WTC11 (cell line): ENCODE measurements at regions not wholly inside any gene's neighbourhood (a gene's known extent, or its start where the extent isn't known, plus 50 kb on each side); places are given as distances from the start of the nearest gene placed in this dataset.
A peak's percentile ranks its signal among the peaks of the same experiment; 100 is the strongest.

Experiments used
- ATAC-seq: fragments of 200-7000 bp; cut with Tn5 transposase; 2 replicates; pipeline ENCODE4 v1.10.0; 2021; ENCODE audit warnings: mild to moderate bottlenecking, moderate library complexity
- CTCF ChIA-PET: fragments of 300-600 bp; sonication (Branson Sonifier 250); formaldehyde crosslinking; loops from one replicate; lab custom pipeline; 2021; ENCODE audit warnings: antibody characterized with exemption; lab: Charles Lee
- POLR2A ChIA-PET: fragments of 350-600 bp; sonication (Branson Sonifier 250); formaldehyde crosslinking; loops from one replicate; lab custom pipeline; 2021; ENCODE audit warnings: antibody characterized with exemption; lab: Charles Lee
- DNase-seq: peaks from one replicate; pipeline ENCODE4 v3.0.0; 2021; ENCODE audit warnings: low spot score
- H3K27ac Mint-ChIP-seq: 2 replicates; pipeline ENCODE4 v1.8.0; 2021; ENCODE audit warnings: mixed read lengths
- H3K27me3 Mint-ChIP-seq: 2 replicates; pipeline ENCODE4 v1.8.0; 2021; ENCODE audit warnings: low read depth, mild to moderate bottlenecking, moderate library complexity, mixed read lengths
- H3K36me3 Mint-ChIP-seq: 2 replicates; pipeline ENCODE4 v1.8.0; 2021; ENCODE audit warnings: mixed read lengths
- H3K4me1 Mint-ChIP-seq: 2 replicates; pipeline ENCODE4 v1.8.0; 2022; ENCODE audit warnings: mixed read lengths
- H3K4me3 Mint-ChIP-seq: 2 replicates; pipeline ENCODE4 v1.8.0; 2021; ENCODE audit warnings: mild to moderate bottlenecking, moderate library complexity, mixed read lengths
- H3K9me3 Mint-ChIP-seq: 2 replicates; pipeline ENCODE4 v1.8.0; 2021; ENCODE audit warnings: mixed read lengths
- AFF4 ChIP-seq: sonication (generic); formaldehyde crosslinking; IDR thresholded peaks from 2 replicates; pipeline ENCODE4 v1.8.1; 2023; ENCODE audit warnings: mild to moderate bottlenecking, missing genetic modification reagents, borderline replicate concordance
- ARID4B ChIP-seq: sonication (generic); formaldehyde crosslinking; IDR thresholded peaks from 2 replicates; pipeline ENCODE4 v1.8.0; 2023; ENCODE audit warnings: missing genetic modification reagents, mild to moderate bottlenecking, borderline replicate concordance
- E2F4 ChIP-seq: sonication (generic); formaldehyde crosslinking; IDR thresholded peaks from 2 replicates; pipeline ENCODE4 v1.8.1; 2022; ENCODE audit warnings: low read depth, mild to moderate bottlenecking, moderate library complexity, missing genetic modification reagents, borderline replicate concordance
- HMGXB4 ChIP-seq: sonication (generic); formaldehyde crosslinking; IDR thresholded peaks from 2 replicates; pipeline ENCODE4 v1.8.1; 2023; ENCODE audit warnings: mild to moderate bottlenecking, moderate library complexity, missing genetic modification reagents
- MYBL2 ChIP-seq: sonication (generic); formaldehyde crosslinking; IDR thresholded peaks from 2 replicates; pipeline ENCODE4 v1.8.1; 2023; ENCODE audit warnings: mild to moderate bottlenecking, moderate library complexity, missing genetic modification reagents
- NFYB ChIP-seq: sonication (generic); formaldehyde crosslinking; conservative IDR thresholded peaks from 2 replicates; pipeline ENCODE4 v1.8.0; 2022; ENCODE audit warnings: low read depth, missing genetic modification reagents
- SMAD4 ChIP-seq: sonication (generic); formaldehyde crosslinking; IDR thresholded peaks from 2 replicates; pipeline ENCODE4 v1.8.0; 2022; ENCODE audit warnings: mild to moderate bottlenecking, missing genetic modification reagents
- TCF7 ChIP-seq: sonication (generic); formaldehyde crosslinking; IDR thresholded peaks from 2 replicates; pipeline ENCODE4 v1.8.0; 2022; ENCODE audit warnings: mild to moderate bottlenecking, low read depth, missing genetic modification reagents, moderate library complexity
- TEAD1 ChIP-seq: sonication (generic); formaldehyde crosslinking; IDR thresholded peaks from 2 replicates; pipeline ENCODE4 v1.8.0; 2022; ENCODE audit warnings: mild to moderate bottlenecking, missing genetic modification reagents
- ZBTB21 ChIP-seq: sonication (generic); formaldehyde crosslinking; IDR thresholded peaks from 2 replicates; pipeline ENCODE4 v1.8.1; 2023; ENCODE audit warnings: mild to moderate bottlenecking, missing genetic modification reagents, borderline replicate concordance
- ZNF263 ChIP-seq: sonication (generic); formaldehyde crosslinking; IDR thresholded peaks from 2 replicates; pipeline ENCODE4 v1.8.1; 2022; ENCODE audit warnings: low read depth, mild to moderate bottlenecking, moderate library complexity, missing genetic modification reagents
- ZNF423 ChIP-seq: fragments of 250-450 bp; sonication (Bioruptor Pico); IDR thresholded peaks from 2 replicates; pipeline ENCODE4 v2.1.2; 2022; ENCODE audit warnings: mild to moderate bottlenecking, moderate library complexity
- TF ChIP-seq, protein P1 (sequence below): sonication (generic); formaldehyde crosslinking; IDR thresholded peaks from 2 replicates; pipeline ENCODE4 v1.8.1; 2023; ENCODE audit warnings: mild to moderate bottlenecking, missing genetic modification reagents, moderate library complexity
- TF ChIP-seq, protein P2 (sequence below): sonication (generic); formaldehyde crosslinking; IDR thresholded peaks from 2 replicates; pipeline ENCODE4 v1.8.0; 2022; ENCODE audit warnings: mild to moderate bottlenecking, missing genetic modification reagents

DNA sequence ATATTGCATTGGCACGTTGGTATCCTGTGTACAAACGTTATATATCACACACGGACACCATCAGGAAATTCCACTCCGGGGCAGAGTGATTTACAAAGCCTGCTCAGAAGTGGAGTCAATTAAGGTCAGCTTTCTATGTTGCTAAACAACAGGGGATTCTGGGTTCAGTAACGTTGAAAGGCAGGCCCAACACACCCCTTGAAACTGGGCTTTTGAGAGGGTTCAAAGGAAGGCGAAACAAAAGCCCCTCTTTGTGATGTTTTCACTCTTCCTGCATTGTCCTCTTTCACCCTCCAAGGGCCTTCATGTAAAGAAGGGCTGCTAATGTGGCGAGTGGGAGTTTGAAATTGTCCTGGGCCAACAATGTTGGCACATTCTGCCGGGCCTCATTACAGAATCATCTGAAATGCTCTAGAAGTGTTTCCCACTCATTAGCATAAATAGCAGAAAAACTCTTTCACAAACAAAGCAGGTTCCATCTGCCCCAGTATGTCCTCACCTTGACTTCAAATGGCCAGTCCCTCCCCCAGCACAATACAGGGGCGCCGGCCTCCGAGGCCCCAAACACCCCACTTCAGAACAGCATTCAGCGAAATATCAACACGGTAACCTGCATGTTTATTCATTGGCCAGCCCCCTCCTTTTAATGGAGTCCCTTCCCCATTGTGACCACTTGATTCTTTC is 76.4 kb downstream of the HES1 start:
- no peaks in the 10 kb centered on the region for H3K27me3 Mint-ChIP-seq
- POLR2A ChIA-PET, result no interaction called here
- CTCF ChIA-PET, result no interaction called here
- peak overlapping the region; percentile 39 for H3K4me3 Mint-ChIP-seq
- peak overlapping the region; percentile 99 for H3K27ac Mint-ChIP-seq
- H3K36me3 Mint-ChIP-seq, result no peaks in the 10 kb centered on the region
- peaks cover 54% of the 10 kb centered on the region for H3K4me1 Mint-ChIP-seq
- peak; percentile 21 for ATAC-seq
- TF ChIP-seq, protein P1, sequence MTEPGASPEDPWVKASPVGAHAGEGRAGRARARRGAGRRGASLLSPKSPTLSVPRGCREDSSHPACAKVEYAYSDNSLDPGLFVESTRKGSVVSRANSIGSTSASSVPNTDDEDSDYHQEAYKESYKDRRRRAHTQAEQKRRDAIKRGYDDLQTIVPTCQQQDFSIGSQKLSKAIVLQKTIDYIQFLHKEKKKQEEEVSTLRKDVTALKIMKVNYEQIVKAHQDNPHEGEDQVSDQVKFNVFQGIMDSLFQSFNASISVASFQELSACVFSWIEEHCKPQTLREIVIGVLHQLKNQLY (CRISPR knock-in tag), result 0 out of 2 replicates have a peak, but pooled peaks have one; percentile 32
- no peak for TF ChIP-seq ZNF263 (CRISPR knock-in tag)
- TF ChIP-seq ZBTB21, result no peak
- no peak for TF ChIP-seq NFYB
- TF ChIP-seq TCF7, result no peak
- TF ChIP-seq, protein P2, sequence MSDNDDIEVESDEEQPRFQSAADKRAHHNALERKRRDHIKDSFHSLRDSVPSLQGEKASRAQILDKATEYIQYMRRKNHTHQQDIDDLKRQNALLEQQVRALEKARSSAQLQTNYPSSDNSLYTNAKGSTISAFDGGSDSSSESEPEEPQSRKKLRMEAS (CRISPR knock-in tag), result no peak
- TF ChIP-seq MYBL2, result no peak
- TF ChIP-seq HMGXB4 (CRISPR knock-in tag), result no peak
- DNase-seq, result no peak
- H3K9me3 Mint-ChIP-seq, result no peaks in the 10 kb centered on the region

GRCh38 chr3:194212845-194213331 is 76.9 kb downstream of the HES1 start:
- DNase-seq (peak; percentile 64), ATAC-seq (peak; percentile 92)
- H3K27me3 Mint-ChIP-seq, result no peaks in the 10 kb centered on the region
- peak overlapping the region; percentile 99 for H3K27ac Mint-ChIP-seq
- ChIA-PET POLR2A (no interaction called here), CTCF (no interaction called here)
- TF ChIP-seq, protein P2 (CRISPR knock-in tag), result peak; percentile 31; the same call in 1 of the 2 replicates
- TF ChIP-seq ZNF423 (CRISPR knock-in tag), result peak; percentile 32; the same call in 1 of the 2 replicates
- TF ChIP-seq TEAD1 (CRISPR knock-in tag), result peak; percentile 83
- no peak for TF ChIP-seq AFF4
- H3K4me1 Mint-ChIP-seq, result peaks cover 54% of the 10 kb centered on the region
- no peaks in the 10 kb centered on the region for H3K9me3 Mint-ChIP-seq
- H3K36me3 Mint-ChIP-seq, result no peaks in the 10 kb centered on the region
- H3K4me3 Mint-ChIP-seq, result peak overlapping the region; percentile 39

- H3K4me1 Mint-ChIP-seq, result peaks cover 70% of the 10 kb centered on the region
- H3K36me3 Mint-ChIP-seq, result no peaks in the 10 kb centered on the region
- DNase-seq (no peak), ATAC-seq (no peak)
- H3K27me3 Mint-ChIP-seq, result no peaks in the 10 kb centered on the region
- no peak overlapping the region; the same call in 1 of the 2 replicates for H3K27ac Mint-ChIP-seq
- POLR2A ChIA-PET, result no interaction called here
- no peaks in the 10 kb centered on the region for H3K9me3 Mint-ChIP-seq
- no peak overlapping the region for H3K4me3 Mint-ChIP-seq
- CTCF ChIA-PET, result no interaction called here
- TF ChIP-seq SMAD4 (CRISPR knock-in tag) (no peak), ARID4B (CRISPR knock-in tag) (no peak), E2F4 (CRISPR knock-in tag) (no peak)
These were observed 79.4 kb downstream of the HES1 start for GRCh38 chr3:194215392-194215791.
